Activated naive CD4-positive, alpha-beta T cell treated with anti-CD3 and anti-CD28 coated beads, Interleukin-2, amount 50 U/mL, for 72 hours (primary cell): ENCODE measurements at regions not wholly inside any gene's neighbourhood (a gene's known extent, or its start where the extent isn't known, plus 50 kb on each side); places are given as distances from the start of the nearest gene placed in this dataset.
"Not testable (repeated sequence)": the region's sequence is repeated elsewhere in the genome, so short reads cannot be mapped to it uniquely, and the experiment has no call there.

Source experiments
- ATAC-seq, 2 donors: fragments of 150-1000 bp; cut with Tn5 transposase; 2 replicates each; pipeline ENCODE4 v1.10.0; 2021; ENCODE audit warnings: mild to moderate bottlenecking in 2 of 2, moderate library complexity in 2 of 2
- DNase-seq, 2 donors: peaks; one replicate each; pipeline ENCODE4 v3.0.0; 2021 to 2022; ENCODE audit warnings: low spot score in 2 of 2
- H3K27ac Mint-ChIP-seq, 2 donors: one replicate each; pipeline ENCODE4 v1.8.0; 2022; ENCODE audit warnings: mild to moderate bottlenecking in 2 of 2, mixed read lengths in 2 of 2
- H3K36me3 Mint-ChIP-seq, 2 donors: one replicate each; pipeline ENCODE4 v1.8.0; 2022; ENCODE audit warnings: mixed read lengths in 2 of 2
- H3K9me3 Mint-ChIP-seq, 2 donors: one replicate each; pipeline ENCODE4 v1.8.0; 2022; ENCODE audit warnings: mixed read lengths in 2 of 2

DNA sequence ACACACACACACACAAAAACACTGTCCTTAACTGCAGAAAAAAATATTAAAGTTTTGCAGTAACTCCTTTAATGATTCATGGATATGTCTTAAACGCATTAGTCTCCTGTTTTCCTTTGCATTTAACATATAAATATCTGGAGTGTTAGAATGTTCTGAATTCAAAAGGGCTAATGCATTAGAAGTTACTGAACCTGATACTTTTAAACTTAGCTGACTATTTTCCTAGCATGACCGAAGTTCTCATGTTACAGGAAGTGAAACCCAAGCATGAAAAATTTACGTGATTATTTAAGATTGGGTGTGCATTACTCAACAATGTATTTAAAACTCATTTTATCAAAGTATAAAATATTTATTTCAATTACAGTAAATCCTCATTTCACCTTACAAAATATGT is 791.2 kb downstream of the FLRT2 start:
- H3K36me3 Mint-ChIP-seq, result no peaks in the 10 kb centered on the region
- no peak overlapping the region for H3K27ac Mint-ChIP-seq
- ATAC-seq (no peak), DNase-seq (no peak)
- H3K9me3 Mint-ChIP-seq, result peaks cover 10 to 12% of the 10 kb centered on the region in 2 donors

DNA sequence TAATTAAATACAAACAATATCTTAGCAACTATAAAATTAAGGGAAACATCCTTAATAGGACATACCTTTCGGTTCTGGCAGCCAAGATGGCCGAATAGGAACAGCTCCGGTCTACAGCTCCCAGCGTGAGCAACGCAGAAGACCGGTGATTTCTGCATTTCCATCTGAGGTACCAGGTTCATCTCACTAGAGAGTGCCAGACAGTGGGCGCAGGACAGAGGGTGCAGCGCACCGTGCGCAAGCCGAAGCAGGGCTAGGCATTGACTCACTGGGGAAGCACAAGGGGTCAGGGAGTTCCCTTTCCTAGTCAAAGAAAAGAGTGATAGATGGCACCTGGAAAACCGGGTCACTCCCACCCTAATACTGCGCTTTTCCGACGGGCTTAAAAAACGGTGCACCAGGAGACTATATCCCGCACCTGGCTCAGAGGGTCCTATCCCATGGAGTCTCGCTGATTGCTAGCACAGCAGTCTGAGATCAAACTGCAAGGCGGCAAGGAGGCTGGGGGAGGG is 782.3 kb downstream of the FLRT2 start:
- peaks cover 9 to 14% of the 10 kb centered on the region in 2 donors for H3K9me3 Mint-ChIP-seq
- H3K36me3 Mint-ChIP-seq, H3K27ac Mint-ChIP-seq, DNase-seq, ATAC-seq: not testable (repeated sequence)

DNA sequence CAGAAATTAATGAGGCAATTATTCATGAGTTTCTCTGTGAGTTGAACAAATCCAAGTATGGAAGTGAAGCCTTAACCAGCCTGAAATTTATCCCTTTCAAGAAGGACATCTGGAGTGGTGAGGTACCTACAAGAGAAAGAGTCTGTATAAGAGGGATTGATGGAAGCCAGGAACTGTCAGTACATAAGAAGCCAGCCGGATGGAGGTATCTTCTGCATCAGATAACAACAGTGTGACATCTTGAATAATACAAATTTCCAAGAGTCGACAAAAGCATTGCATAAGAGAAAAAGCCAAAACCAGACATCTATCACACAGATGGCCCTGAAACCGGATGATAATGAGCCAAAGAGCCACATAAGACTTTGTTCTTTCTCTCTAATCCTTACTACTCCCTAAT is 781.2 kb downstream of the FLRT2 start:
- DNase-seq, result no peak
- H3K9me3 Mint-ChIP-seq, result peaks cover 13 to 14% of the 10 kb centered on the region in 2 donors
- ATAC-seq, result no peak
- no peak overlapping the region for H3K27ac Mint-ChIP-seq
- H3K36me3 Mint-ChIP-seq, result no peaks in the 10 kb centered on the region

DNA sequence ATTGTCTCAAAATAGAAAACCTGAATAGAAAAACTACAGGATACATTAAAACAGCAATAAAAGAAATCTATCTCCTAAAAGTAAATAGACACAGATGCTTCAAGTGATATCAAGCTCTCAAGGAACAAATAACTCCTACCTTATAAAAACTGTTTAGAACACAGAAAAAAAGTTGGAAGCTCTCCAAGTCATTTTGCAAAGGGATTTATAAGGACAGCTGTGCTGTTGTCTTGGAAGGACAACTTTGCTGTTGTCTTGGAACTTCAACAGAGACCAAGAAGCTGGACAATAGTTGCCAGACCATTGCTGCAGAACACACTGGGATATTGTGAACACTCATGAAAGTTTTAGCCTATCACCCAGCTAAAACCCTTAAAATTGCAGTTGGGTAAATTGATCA is 780.7 kb downstream of the FLRT2 start:
- Mint-ChIP-seq H3K36me3 (no peaks in the 10 kb centered on the region), H3K27ac (no peak overlapping the region)
- no peak for ATAC-seq

DNA sequence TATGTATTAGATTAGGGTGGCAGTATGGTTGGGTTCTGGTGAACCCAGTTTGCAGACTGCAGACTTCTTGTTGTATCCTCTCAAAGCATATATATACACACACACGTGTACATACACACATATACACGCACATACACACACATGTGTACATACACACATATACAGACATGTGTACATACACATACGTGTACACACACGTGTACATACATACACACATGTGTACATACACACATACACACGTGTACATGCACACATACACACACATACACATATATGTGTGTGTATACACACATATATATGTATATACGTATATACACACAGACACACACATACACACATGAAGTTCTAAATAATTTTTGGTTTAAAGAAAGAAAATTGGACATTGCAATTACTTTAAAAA is 780.2 kb downstream of the FLRT2 start:
- H3K9me3 Mint-ChIP-seq, result peaks cover 13 to 14% of the 10 kb centered on the region in 2 donors
- no peak for ATAC-seq

More for the DNA sequence above, 780.7 kb downstream of the FLRT2 start:
- no peak for DNase-seq
- H3K9me3 Mint-ChIP-seq, result peaks cover 13 to 14% of the 10 kb centered on the region in 2 donors

DNA sequence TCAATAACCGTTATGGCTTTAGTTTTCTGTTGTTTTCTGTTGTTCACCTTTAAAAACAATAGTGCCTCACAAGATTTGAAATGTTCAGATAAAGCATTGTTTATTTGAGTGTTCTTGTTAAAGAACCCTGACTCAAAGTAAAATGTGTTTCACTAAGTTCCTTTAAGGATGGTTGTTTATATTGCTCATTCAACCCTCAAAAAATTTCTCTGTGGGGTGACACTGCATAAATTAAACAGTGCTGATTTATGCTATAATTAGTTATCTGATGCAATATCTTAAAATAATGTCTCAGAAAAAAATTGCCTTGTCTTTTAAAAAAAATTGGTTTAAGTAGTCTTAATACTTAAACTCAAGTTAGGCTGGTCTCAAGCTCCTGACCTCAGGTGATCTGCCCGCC is 775.1 kb downstream of the FLRT2 start:
- ATAC-seq (no peak), DNase-seq (no peak)
- no peaks in the 10 kb centered on the region for H3K36me3 Mint-ChIP-seq
- peaks cover 11 to 14% of the 10 kb centered on the region in 2 donors for H3K9me3 Mint-ChIP-seq
- no peak overlapping the region for H3K27ac Mint-ChIP-seq

More for the DNA sequence above, 780.2 kb downstream of the FLRT2 start:
- no peak overlapping the region for H3K27ac Mint-ChIP-seq
- no peaks in the 10 kb centered on the region for H3K36me3 Mint-ChIP-seq
- DNase-seq, result no peak

DNA sequence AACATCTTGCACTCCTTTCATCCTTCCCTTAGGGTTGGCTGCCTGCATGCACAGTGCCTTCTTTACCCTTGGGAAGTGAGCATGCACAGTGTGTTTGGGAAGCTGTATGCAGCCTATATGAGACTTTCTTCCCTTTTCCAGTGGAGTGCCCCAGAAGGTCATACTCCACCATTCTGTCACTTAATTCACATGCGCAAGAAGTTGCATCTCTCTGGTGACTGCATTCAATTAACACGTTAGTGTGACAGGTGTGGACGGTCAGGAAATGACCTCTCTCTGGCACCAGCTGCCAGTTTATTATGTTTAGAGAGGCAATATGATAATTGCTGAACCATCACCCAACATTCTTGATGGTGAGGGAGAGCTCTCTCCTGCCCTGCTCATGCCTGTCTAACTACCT is 770.0 kb downstream of the FLRT2 start:
- DNase-seq (no peak), ATAC-seq (no peak)
- no peaks in the 10 kb centered on the region for H3K36me3 Mint-ChIP-seq
- H3K9me3 Mint-ChIP-seq, result peaks cover 4 to 13% of the 10 kb centered on the region in 2 donors
- no peak overlapping the region for H3K27ac Mint-ChIP-seq

DNA sequence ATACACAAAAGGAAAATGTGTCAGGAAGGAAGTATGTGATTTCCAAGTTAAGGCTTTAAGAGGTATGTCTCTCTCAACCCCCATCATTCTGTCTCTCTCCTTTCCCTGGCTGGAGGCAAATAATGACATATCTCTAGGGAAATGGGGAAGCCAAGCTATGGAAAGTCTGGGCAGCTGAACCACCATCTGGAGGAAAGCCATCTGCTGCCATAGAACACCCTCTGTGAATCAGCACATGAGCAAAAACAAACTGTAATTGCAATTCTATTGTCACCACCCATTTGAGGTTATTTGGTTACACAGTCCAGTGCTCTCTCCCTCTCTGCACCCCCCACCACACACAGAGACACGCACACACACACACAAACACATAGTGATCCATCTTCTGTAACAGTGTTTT is 766.2 kb downstream of the FLRT2 start:
- Mint-ChIP-seq H3K27ac (no peak overlapping the region), H3K9me3 (peaks cover 3 to 14% of the 10 kb centered on the region in 2 donors), H3K36me3 (no peaks in the 10 kb centered on the region)
- DNase-seq, result no peak
- ATAC-seq, result no peak

DNA sequence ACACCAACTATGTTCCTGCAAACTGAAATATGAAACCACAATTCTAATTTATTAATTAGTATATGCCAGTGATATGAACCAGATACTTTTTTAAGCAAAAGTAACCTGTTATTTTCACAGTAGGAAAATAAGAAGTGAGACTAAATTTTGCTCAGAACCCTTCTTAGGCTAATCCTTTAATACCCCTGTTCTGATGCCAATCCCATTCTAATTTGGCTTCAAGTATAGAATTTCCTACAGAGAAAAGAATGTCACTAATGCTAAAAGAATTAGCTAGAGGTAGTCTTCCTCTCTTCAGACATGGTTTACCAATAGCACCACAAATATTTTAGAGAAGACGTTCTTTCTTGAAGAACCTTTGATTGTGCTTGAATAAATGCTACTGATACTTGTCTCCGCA is 758.4 kb downstream of the FLRT2 start:
- Mint-ChIP-seq H3K36me3 (no peaks in the 10 kb centered on the region), H3K27ac (no peak overlapping the region), H3K9me3 (peaks cover 12 to 14% of the 10 kb centered on the region in 2 donors)
- ATAC-seq, result no peak
- DNase-seq, result no peak

DNA sequence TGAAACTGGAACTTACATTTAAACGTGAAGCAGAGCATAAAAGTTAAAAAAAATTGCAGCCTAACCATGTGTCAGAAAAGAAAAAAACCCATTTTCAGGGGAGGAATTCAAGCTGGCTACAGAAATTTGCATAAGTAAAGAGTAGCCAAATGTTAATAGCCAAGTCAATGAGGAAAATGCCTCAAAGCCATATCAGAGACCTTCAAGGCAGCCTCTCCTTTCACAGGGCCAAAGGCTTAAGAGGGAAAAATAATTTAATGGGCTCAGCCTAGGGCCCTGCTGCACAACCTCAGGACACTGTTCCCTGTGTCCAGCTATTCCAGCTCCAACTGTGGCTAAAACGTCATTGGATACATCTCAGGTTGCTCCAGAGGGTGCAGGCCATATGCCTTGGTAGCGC is 749.5 kb downstream of the FLRT2 start:
- peaks cover under 1 to 13% of the 10 kb centered on the region in 2 donors for H3K9me3 Mint-ChIP-seq
- no peaks in the 10 kb centered on the region for H3K36me3 Mint-ChIP-seq
- ATAC-seq (no peak), DNase-seq (no peak)
- no peak overlapping the region for H3K27ac Mint-ChIP-seq

DNA sequence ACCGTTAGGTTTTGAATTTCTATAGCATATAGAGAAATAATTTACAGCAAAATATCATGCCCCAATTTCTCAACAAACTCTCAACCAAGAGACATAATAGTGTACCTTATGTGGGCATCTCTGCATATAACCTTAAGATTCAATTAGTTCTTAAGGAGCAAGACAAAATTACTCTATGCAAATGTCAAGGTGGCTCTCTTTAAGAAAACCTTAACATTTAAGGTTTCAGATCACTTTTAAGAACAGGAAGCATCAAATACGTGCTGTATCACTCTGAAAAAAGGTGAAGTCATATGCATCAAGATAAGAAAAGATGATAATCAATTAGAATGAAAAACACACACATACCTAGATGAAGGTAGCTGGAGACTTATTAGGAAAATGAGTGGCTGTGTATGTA is 728.0 kb downstream of the FLRT2 start:
- DNase-seq (no peak), ATAC-seq (no peak)
- peaks cover 4 to 5% of the 10 kb centered on the region in 2 donors for H3K9me3 Mint-ChIP-seq
- H3K36me3 Mint-ChIP-seq, result peaks cover 0 to 6% of the 10 kb centered on the region in 2 donors
- no peak overlapping the region for H3K27ac Mint-ChIP-seq

DNA sequence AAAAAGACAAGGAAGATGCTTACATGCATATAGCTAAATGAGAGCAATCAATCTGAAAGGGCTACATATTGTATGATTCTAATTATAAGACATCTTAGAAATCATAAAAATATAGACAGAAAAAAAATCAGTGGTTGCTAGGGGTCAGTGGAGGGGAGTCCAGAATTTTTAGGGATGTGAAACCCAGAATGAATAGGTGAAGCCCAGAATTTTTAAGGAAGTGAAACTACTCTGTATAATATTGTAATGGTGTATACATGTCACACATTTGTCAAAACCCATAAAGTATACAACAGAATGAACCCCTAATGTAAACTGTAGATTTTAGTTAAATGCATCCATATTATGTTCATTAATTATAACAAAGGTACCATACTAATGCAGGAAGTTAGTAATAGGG is 713.2 kb downstream of the FLRT2 start:
- ATAC-seq (no peak), DNase-seq (no peak)
- no peaks in the 10 kb centered on the region for H3K36me3 Mint-ChIP-seq
- peaks cover 0 to 3% of the 10 kb centered on the region in 2 donors for H3K9me3 Mint-ChIP-seq
- no peak overlapping the region for H3K27ac Mint-ChIP-seq

DNA sequence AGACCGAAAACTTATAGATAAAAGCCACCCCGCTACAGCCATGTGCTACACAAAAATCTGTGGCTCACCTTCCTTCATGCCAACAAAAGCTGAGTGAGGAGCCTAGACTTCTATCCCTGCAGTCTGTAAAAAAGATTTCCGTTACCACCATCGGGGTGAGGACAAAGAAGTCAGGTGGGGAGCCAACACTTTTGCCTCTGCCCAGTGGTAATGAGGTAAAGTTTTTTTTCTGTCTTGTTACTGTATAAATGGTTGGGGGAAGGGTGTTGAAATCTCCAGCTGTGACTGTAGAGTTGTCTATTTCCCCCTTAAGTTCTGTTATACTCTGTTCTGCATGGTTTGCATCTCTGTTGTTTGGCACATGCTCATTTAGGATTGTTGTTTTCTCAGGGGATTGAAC is 707.8 kb downstream of the FLRT2 start:
- ATAC-seq (no peak), DNase-seq (no peak)
- no peak overlapping the region for H3K27ac Mint-ChIP-seq
- H3K9me3 Mint-ChIP-seq, result peaks cover 8 to 24% of the 10 kb centered on the region in 2 donors
- H3K36me3 Mint-ChIP-seq, result peaks cover 0 to 6% of the 10 kb centered on the region in 2 donors

DNA sequence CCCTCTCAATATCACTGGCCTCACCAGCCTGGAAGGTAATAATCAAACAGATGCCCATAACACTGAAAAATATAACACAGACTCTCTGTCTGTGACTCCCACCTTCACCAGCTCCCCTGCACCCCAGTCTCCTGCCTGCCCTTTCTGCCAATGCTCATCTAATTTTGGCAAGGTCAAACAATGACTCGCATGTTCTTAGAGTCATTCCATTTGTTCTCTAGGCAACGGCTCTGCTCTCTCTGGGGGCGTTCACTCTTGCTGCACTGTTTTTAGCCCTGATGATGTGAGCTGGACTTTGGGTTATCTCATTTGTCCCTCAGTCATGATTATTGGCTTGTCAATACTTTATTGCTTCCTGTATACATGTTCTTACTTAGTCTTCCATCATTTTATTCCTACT is 691.8 kb downstream of the FLRT2 start:
- H3K9me3 Mint-ChIP-seq, result peaks cover 11 to 19% of the 10 kb centered on the region in 2 donors
- DNase-seq (no peak), ATAC-seq (no peak)
- H3K36me3 Mint-ChIP-seq, result no peaks in the 10 kb centered on the region
- no peak overlapping the region for H3K27ac Mint-ChIP-seq

DNA sequence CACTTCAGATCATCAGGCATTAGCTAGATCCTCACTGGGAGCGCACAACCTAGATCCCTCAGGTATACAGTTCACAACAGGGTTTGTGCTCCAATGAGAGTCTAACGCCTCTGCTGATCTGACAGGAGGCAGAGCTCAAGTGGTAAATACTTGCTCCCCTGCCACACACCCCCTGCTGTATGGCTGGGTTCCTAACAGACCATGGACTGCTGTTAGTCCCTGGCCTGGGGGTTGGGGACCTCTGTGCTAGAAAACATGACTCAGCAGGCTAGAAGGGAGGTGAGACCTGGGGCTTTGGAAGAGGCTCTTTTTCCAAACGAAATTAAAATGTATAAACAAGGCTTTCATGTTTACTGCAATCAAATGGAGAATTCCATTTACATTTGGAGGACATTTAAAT is 691.1 kb downstream of the FLRT2 start:
- H3K27ac Mint-ChIP-seq, result no peak overlapping the region
- peaks cover 10 to 13% of the 10 kb centered on the region in 2 donors for H3K9me3 Mint-ChIP-seq
- ATAC-seq (no peak), DNase-seq (no peak)
- H3K36me3 Mint-ChIP-seq, result no peaks in the 10 kb centered on the region

DNA sequence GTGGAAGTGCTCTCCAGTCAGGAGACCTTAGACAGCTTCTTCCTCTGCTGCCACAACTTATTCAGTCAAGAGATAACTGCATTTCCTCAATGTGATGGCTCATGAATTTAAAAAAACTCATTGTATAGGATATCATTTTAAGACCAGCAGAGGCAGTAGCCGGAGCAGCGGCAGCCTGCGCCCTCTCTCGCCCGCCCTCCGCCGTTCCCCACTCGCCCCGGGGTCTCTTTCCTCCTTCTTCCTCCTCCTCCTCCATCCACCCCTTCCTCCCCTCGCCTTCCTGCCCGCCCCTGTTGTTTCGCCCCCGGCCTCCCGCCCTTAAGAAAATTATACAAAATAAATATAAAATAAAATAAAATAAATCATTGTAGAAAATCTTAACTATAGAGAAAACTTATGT is 687.6 kb downstream of the FLRT2 start:
- Mint-ChIP-seq H3K27ac (no peak overlapping the region), H3K9me3 (peaks cover 0 to 3% of the 10 kb centered on the region in 2 donors), H3K36me3 (no peaks in the 10 kb centered on the region)
- no peak for DNase-seq
- no peak for ATAC-seq

DNA sequence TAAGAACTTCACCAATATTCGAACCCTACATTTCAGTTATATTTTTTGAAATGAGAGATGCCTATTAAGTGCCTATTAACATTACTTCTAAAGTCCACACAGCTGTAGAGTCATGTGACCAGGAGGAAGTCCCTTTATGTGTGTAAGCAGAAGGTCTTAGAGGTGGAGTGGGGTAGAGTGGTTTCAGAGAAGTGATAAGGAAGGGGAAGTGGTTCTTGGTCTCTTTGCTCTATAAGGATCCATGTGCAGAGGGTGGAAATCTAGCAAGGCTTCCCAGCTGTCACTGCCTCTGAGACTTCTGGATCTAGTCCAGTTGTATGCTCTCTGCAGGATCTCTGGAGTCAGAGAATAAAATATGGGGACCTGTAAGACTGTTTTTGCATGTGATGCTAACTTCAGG is 673.9 kb downstream of the FLRT2 start:
- Mint-ChIP-seq H3K9me3 (peaks cover 12 to 14% of the 10 kb centered on the region in 2 donors), H3K27ac (no peak overlapping the region), H3K36me3 (no peaks in the 10 kb centered on the region)
- ATAC-seq (no peak), DNase-seq (no peak)

DNA sequence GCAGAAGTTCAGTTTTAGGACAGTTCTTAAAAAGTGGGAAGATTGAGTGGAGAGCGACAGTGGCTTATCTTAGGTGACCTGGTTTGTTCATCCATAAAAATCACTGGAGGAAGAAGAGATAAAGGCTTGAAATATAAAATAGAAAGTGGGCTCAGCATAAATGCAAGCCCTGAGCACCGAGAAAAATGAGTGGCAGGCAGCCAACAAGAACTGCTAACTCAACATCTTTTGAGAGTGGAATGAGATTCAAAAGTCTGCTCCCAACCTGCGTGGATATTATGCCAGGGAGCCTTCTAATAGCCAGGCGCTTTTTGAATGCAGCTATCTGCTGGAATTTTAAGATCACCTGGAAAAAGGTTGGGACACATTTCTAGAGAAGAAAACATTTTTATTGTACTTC is 666.5 kb downstream of the FLRT2 start:
- peaks cover 5 to 14% of the 10 kb centered on the region in 2 donors for H3K9me3 Mint-ChIP-seq
- no peak overlapping the region for H3K27ac Mint-ChIP-seq
- DNase-seq (no peak), ATAC-seq (no peak)
- no peaks in the 10 kb centered on the region for H3K36me3 Mint-ChIP-seq

DNA sequence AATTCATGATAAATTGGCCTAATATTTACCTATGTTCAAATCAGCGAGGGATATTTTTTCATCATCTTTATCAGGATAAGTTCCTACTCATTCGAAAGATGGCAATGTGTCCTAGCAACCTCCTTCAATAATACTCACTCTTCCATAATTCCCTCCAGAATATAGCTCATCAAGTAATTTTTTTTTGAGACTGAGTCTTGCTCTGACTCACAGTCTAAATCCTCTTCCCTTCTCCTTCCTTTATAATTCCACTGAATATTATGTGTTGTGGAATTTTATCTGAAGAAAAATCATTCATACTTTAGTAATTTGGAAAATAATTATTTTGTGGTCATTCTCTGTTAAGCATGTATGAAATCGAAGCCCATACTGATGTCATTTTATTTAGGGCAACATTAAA is 663.8 kb downstream of the FLRT2 start:
- Mint-ChIP-seq H3K36me3 (no peaks in the 10 kb centered on the region), H3K9me3 (peaks cover under 1 to 5% of the 10 kb centered on the region in 2 donors), H3K27ac (no peak overlapping the region)
- no peak for DNase-seq
- no peak for ATAC-seq
